Body of pancreas (tissue), 4 donors: ENCODE measurements at regions not wholly inside any gene's neighbourhood (a gene's known extent, or its start where the extent isn't known, plus 50 kb on each side); places are given as distances from the start of the nearest gene placed in this dataset.

ENCODE experiments used
- POLR2A ChIP-seq, 3 donors: fragments of 450-650 bp; IDR thresholded peaks; one replicate each; pipeline ENCODE4 v1.6.1; 2016; ENCODE audit warnings: antibody characterized with exemption in 3 of 3, mild to moderate bottlenecking in 2 of 3
- TF ChIP-seq, protein P1 (sequence below), 7 experiments: fragments of 450-650 bp in 4 of 7; fragments of 200-600 bp in 3 of 7; sonication (generic) in 3 of 7; IDR thresholded peaks; one replicate each; pipeline ENCODE4 v1.5.1; 2016 to 2019; ENCODE audit warnings: antibody characterized with exemption in 7 of 7

GRCh38 chr13:90454002-90454636, 893.4 kb upstream of the MIR17HG start:
- TF ChIP-seq POLR2A (IDR thresholded peaks at IDR 0.05), result no peak
- TF ChIP-seq, protein P1, sequence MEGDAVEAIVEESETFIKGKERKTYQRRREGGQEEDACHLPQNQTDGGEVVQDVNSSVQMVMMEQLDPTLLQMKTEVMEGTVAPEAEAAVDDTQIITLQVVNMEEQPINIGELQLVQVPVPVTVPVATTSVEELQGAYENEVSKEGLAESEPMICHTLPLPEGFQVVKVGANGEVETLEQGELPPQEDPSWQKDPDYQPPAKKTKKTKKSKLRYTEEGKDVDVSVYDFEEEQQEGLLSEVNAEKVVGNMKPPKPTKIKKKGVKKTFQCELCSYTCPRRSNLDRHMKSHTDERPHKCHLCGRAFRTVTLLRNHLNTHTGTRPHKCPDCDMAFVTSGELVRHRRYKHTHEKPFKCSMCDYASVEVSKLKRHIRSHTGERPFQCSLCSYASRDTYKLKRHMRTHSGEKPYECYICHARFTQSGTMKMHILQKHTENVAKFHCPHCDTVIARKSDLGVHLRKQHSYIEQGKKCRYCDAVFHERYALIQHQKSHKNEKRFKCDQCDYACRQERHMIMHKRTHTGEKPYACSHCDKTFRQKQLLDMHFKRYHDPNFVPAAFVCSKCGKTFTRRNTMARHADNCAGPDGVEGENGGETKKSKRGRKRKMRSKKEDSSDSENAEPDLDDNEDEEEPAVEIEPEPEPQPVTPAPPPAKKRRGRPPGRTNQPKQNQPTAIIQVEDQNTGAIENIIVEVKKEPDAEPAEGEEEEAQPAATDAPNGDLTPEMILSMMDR (IDR thresholded peaks at IDR 0.05), result no peak
